ENCODE measurements at regions not wholly inside any gene's neighbourhood (a gene's known extent, or its start where the extent isn't known, plus 50 kb on each side); places are given as distances from the start of the nearest gene placed in this dataset.
A peak's percentile ranks its signal among the peaks of the same experiment; 100 is the strongest.
"Not testable (repeated sequence)": the region's sequence is repeated elsewhere in the genome, so short reads cannot be mapped to it uniquely, and the experiment has no call there.

DNA sequence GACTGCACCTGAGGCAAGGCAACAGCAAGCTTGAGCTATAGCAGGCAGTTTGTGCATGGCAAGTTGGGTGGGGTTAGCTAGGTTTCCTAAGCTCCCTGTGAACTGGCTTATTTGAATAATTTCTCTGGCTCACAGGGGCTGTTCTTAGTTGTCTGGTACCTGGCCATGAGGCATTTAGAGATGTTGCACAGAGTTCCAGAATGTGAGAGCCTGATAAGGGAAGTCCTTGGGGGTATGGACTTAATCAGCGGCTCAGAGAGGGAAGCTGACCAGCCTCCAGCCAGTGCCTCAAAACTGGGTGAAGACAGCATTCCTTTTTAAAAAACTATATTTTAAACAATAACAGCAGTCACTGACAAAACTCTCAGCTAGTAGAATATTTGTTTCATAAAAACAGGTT, 307.4 kb downstream of the FZD1 start:
- DNase-seq: no peak

DNA sequence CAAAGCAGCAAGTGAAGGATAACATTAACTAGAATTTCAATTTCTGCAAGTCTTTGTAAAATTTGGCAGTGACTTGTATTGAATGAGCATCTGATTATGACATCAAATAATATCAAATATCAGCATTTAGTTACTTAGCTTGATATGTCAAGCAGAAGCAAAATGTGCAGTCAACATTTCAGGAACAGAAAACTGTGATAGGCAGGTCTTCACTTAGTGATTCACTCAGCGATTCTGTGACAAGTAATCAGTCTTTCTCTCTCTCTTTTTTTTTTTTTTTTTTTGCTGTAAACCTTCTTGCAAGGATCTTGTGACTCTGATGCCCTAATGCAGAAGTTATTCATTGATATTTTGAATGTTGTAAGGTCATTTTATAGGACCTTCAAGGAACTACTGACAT, 307.1 kb downstream of the MTERF1 start:
- no peak for DNase-seq

DNA sequence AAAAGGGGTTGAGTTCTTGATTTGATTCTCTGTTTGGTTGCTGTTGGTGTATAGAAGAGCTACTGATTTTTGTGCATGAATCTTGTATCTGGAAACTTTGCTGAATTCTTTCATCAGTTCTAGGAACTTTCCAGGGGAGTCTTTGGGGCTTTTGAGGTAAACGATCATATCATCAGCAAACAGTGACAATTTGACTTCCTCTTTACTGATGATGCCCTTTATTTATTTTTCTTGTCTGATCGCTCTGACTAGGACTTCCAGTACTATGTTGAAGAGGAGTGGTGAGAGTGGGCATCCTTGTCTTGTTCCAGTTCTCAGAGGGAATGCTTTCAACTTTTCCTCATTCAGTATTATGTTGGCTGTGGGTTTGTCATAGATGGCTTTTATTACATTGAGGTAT, 304.0 kb downstream of the MTERF1 start:
- DNase-seq: not testable (repeated sequence)

DNA sequence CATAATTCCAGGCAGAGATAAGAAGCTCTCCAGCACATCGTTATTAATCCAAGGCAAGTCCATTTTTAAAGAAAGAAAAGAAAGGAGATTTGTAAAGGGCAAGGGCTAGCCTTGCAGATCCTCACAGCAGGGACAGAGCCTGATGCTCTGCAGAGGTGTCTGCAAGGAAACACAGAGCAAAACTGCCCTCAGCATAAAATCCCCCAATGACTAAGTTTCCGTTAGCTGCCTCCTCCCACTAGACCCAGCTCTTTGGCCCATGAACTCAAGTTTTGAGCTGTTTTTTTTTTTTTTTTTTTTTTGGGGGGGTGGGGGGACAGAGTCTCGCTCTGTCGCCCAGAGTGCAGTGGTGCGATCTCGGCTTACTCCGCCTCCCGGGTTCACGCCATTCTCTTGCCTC, 300.7 kb downstream of the MTERF1 start:
- DNase-seq: no peak

DNA sequence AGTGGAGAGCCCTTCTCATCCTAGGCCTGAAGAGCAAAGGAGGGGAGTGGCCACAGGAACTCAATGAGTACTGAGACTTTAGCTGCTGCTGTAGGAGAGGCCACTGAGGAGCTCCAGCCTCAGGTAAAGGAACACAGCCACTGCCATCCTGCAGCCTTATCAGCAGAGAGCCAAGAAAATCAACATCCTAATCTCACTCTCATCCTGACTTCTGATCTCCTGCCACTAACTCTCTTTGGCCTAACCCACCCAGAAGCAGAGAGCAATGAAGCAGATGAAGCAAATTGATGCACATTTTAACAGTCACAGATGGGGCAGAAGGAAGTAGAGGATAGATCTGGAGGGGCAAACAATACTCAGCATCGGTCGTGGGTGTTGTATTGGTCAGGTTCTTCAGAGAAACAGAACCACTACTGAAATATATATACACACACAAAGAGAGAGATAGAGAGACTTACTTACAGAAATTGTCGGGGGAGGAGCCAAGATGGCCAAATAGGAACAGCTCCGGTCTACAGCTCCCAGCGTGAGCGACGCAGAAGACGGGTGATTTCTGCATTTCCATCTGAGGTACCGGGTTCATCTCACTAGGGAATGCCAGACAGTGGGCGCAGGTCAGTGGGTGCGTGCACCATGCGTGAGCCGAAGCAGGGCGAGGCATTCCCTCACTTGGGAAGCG, 297.6 kb downstream of the MTERF1 start:
- DNase-seq: no peak

DNA sequence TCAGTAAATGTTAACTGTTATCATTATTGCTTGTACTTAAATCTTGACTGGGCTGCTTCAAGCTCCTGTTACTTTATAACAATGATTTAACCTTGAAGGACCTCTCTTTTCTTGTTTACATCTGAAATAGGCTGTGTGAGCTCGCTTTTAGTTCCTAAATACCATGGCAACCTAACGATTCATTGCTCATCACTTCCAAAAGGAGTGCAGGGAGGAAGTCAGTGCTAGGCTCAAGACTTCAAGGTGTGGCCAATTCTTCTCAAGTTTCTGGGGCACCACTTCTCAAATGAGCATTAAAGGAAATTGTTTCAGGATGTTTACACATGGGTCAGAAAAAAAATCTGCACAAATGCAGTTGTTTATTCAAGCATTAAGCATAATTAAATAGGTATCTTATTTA, 284.2 kb downstream of the MTERF1 start:
- DNase-seq: no peak

DNA sequence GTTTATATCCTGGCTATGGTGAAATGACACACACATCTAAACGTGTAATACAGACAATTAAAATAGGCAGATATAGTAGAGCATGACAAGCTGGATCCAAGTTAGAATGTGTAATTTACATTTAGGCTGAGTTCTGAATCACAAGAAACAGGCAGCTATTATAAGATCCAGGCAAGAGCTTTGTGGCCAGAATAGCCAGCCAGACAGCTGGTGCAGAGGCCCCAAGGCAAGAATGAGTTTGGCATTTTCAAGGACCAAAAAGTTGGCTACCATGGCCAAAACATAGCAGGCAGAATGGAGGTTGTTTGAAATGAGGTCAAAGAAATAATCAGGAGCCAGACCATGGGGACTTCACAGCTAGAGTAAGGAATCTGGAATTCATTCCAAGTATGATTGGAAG, 281.7 kb downstream of the MTERF1 start:
- DNase-seq: no peak

DNA sequence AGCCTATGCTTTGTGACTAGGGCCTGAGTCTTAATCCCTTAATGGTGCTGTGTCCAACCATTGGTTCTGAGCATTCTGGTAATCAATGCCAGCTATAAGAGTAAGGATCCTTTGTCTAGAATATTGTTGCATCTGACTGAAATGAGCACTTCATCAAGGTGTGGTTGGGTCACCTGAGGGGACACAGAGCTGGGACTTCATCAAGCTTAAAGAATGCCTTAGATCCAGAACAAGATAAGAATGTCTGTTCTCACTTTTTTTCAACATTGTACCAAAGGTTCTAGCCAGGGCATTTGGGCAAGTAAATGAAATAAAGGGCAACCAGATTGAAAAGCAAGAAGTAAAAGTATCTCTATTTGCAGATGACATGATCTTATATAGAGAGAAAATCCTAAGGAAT, 280.4 kb downstream of the MTERF1 start:
- DNase-seq: no peak

DNA sequence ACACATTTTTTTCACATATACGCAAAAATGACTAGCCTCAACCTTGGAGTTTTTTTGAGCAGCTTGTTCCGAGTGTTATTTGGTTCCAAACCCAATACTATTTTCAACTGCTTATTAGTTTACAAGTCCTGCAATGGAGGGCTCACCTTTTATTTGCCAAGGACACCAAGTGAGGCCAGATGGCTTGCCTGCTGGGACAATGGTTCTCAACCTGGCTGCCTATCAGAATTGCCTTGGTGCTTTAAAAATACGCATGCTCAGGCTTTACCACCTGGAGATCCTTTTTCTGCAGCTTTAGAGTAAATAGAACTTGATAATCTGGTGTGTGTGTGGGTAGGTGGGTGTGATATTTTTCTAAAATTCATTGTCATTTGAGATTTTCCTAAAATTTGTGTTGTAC, 276.8 kb downstream of the MTERF1 start:
- DNase-seq: no peak

DNA sequence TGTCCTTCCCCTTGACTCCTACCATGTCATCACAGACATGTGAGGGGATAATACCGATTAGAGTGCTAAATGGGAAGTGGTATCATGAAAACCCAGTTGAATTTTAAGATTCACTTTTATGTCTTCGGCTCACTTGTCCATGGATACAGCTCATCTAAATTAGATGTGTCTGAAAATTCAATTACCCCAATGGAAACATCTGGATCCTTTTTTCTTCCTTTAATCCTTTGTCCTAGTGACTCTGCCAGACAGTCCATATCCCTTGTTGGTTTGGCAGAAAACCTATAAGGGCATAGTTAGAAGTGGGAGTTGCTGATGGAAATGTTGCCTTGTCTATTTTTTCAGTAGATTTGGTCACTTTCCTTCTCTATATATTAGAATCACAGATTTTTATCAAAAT, 271.9 kb downstream of the MTERF1 start:
- no peak for DNase-seq

DNA sequence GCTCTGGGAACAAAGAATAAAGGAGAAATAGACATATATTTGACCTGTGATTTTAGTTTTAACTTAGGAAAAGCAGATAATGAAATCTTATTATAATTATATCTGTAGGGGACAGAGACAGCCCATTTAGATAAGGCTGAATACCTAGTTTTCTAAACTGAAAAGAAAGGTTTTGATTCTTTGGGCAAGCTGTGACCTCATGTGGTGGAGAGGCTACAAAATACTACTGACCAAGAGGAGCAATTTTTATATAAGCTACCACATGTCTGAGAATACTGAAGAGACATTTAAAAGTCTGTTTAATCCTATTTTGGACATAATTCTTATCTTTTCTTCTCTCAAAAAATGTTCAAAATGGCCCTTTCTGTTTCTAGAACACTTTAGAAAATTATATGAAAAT, 271.0 kb downstream of the MTERF1 start:
- no peak for DNase-seq

DNA sequence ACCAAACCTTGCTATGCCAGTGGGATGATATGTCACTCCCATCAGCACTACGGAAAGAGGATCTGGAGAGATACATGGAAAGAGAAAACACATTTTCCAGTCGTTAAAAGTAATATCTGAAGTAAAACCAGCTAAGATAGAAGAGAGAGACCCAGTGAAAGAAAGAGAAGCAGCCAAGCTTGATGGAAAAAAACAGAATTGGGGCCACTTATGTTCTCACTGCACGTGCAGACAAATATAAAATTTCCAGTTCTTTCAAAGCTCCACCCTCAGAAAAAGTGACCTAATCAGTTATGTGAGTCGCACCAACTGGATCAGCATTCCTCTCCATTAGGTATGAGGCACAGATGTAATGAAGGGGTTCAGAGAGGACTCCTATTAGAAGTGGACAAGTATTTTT, 266.1 kb downstream of the MTERF1 start:
- DNase-seq: no peak

DNA sequence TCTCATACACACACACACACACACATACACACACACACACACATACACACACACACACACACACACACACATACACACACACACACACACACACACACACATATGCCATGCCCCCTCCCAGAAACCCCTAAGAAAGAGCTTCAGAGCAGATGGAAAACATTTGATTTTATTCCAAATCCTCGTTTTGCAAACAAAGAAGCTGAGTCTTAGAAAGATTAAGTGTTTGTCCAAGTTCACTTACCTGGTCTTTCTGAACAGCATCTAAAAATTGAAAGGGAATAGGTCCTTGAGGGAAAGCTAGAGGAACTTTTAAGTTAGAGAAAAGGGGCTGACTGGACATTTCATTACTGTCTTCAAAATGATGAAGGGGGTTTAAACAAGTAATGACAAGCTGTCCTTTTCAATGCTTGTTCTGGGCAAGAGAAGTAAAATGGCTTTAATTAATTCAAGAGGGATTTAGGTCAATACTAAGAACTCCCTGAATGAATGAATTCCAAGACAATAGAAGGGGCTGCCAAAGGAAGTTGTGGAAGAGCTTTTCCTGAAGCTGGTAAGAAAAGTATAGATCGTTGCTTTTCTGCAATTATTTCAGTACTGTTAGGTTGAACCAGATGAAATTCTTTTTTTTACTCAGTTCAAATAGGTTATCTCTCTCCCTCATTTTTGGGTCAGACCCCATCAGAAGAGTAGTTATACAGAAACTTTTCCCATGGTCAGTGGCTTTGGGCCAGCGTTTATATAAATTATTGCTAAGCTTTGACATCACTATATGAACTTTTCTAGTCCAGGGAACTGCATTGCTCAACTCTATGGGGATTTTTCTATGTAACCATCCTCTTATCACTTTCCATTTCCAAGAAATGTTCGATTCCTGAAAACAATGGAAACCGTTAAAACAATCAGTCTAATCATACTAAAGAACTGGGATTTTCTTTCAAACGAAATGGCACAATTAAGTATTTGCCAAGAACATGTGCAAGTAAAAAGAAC, 261.4 kb downstream of the MTERF1 start:
- no peak for DNase-seq

DNA sequence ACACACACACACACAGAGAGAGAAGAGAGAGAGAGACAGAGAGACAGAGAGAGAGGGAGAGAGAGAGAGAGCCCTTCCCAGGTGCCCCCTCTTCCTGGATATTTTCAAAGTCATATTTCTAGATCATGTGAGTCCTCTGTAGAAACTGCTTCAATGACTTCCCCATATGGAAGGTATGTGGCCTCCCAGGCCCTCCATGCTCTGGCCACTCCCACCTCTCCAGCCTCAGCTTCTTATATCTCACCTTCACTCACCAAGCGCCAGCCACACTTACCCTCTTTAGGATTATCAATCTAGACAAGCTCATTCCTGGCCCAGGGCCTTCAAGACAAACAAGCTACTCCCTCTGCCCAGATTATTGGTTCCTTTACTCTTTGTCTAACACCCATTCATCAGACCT, 259.7 kb downstream of the MTERF1 start:
- no peak for DNase-seq

DNA sequence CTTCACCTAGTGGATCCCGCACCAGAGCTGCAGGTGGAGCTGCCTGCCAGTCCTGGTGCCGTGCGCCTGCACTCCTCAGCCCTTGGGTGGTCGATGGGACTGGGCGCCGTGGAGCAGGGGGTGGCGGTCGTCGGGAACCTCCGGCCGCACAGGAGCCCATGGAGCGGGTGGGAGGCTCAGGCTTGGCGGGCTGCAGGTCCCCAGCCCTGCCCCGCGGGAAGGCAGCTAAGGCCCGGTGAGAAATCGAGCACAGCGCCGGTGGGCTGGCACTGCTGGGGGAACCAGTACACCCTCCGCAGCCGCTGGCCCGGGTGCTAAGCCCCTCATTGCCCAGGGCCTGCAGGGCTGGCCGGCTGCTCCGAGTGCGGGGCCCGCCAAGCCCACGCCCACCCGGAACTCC, 253.2 kb downstream of the MTERF1 start:
- not testable (repeated sequence) for DNase-seq

DNA sequence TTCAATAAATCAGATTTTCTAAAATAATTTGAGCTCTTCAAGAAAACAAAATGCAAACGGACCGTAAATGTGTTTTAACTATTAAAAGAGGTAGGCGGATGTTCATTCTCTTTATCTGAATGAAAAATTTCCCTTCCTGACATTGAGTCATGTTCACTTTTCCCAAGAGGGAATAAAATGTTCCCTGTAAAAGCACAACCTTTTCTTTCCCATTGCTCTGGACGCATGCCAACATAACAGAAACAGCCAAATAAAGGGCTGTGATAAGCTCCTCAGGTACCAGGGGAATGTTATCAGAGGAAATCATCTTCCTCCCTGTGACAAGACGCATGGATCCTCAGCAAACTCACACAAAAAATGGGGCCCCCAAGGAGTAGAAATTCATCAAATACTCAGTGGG, 251.8 kb downstream of the MTERF1 start:
- DNase-seq: peak; percentile 57

DNA sequence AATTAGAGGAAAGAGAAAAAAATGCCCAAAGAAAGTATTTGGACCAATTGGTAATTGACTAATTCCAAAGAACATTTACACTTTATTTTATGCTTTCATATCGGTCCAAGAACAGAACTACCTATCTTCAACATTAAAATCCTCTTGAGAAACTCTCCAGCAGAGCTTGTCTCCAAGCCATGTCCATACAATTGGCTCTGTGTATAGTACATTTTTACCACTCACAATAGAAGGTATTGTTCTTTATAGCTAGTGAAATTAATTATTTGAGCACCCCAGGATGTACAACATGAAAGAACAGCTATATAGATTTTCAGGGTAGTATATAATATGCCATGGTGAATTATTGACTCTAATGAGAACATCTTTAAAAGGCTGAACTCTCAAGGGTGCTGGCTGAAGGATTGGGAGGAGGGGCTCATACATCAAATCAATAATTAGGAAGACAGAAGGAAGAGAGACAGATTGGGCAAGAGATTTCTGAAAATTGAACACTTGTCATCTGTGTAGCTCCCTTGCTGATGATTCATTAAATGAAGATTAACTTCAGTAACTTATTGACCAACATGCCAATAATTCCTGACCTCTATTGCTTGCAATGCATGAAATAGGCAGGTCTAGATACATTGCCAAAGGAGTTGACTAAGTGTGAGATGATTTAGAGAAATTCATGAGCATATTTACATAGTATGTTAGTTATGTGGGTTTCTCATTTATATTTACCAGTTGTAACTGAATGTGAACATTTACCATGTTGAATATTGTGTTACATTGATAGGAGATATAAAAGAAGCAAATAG, 249.7 kb downstream of the MTERF1 start:
- no peak for DNase-seq

DNA sequence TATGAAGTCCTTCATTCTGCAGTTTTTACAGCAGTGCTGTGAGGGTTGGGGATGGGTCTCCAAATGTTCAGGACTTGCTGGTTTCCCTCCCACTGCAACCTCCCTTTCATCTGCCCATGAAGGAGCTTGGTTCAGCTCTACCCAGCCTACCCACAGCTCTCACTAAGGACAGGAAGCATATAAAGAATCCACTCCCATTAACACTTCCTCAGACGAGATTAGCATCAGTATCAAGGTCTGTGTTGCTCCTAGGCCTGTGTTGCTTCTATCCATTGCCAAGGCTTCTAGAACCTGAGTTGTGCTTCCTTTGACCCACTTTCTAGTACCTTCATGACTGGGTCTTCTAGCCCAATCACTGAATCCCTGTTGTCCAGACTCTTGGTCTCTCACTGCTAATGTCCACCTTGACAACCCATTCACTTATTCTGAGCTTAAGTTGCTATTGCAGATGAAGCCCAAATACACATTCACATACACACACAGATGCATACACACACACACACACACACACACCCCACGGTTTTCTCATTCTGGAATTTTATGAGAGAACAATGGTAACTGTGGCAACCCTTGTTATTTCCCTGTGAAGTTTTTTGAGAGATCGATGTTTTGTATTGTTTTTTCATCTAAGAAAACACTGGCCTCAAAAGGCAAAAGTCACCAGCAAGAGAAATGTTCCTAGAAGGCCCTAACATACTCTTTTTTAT, 248.1 kb downstream of the MTERF1 start:
- DNase-seq: peak; percentile 19

DNA sequence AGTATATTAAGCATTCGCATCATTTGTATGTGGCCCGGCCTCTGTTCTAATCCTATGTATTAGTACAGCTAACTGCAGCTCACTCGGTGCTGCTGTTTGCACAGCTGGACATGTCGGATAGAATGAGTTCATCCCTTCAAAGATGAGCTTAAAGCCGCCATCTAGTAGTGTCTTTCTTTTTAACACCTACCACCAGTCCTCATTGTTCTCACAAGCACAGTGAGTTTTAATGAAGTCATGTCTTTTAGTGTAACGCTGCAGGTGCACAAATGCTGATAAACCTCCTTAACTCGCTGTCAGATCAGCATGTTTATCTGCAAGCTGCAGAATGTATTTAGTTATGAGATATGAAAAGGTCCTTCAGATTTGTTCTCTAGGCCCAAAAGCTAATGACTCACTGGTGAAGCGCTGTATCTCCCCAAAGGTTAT, 247.5 kb downstream of the MTERF1 start:
- peak; percentile 70 for DNase-seq

DNA sequence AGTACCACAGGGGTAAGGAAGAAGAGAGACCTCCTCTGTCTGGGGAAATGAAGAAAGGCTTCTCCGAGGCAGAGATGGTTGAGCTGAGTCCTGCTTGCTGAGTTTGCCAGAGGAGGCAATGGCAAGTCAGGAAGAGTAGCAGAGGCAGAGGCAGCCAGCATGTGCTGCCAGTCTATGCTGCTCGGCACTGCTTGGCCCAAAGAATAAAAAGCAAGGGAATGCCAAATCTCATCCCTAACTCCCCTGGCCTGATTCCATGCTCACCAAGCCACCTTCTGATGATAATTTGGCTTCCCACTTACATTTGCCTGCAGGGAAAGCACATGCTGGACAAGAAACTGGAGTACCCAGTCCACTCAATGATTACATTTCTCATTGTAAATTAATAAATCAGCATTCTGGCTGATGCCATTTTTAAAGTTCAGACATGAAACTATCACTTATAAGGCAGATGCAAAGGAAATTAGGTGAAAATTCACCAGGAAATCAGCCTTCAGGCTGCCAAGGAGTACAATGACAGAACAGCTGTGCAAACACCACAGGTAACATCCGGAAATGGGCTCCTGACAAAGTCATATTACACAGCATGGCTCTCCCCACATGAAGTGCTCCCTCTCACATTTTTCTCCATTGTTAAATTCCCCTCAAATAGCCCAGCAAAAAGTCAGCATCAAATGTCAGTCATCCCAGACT, 245.9 kb downstream of the MTERF1 start:
- DNase-seq: peak; percentile 97

DNA sequence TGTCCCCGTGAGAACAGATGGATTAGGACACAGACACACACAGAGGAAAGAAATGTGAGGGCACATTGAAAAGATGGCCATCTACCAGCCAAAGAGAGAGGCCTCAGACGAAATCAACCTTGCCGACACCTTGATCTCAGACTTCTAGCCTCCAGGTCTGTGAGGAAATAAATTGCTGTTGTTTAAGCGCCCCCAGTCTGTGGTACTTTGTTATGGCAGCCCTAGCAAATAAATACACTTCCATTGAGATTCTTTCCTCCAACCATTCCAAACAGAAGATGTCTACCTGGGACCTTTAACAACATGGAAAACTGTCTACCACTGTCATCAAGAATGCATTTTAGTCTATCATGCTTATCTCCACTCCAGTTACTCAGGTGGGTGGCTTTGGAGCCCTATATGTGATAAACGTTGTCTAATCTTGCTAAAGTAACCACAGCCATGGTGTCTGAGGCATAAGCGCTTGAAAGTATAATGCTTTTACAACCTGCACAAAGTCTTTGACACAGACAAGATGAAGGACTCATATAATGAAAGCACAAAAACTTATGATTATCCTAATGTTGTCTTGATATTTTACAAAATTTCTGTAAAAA, 244.3 kb downstream of the MTERF1 start:
- DNase-seq: no peak

DNA sequence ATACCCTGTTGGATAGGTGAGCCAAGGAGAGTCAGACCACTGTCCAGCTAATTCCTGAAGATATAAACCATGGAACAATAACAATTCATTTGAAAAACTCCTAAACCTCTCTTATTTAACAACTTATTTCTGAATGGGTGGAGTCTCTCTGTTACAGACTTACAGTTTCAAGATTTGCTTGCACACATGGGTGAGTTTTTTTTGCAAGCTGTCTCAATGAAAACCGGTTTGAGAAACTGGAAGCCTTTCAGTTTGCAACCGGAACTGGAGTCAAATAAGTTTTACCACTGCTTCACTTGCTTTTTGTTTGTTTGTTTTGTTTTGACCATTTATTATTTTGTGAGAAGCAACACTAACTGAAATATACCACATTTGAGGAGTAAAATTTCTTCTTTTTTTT, 243.8 kb downstream of the MTERF1 start:
- no peak for DNase-seq

Measured in DMS153 (cell line).